HG02885 (cell line): ENCODE measurements at regions not wholly inside any gene's neighbourhood (a gene's known extent, or its start where the extent isn't known, plus 50 kb on each side); places are given as distances from the start of the nearest gene placed in this dataset.

ENCODE experiments used
- ATAC-seq: cut with Tn5 transposase; IDR thresholded peaks from one replicate; pipeline ENCODE4 v1.9.1; 2021; ENCODE audit warnings: mild to moderate bottlenecking; ENCODE audit not compliant: unreplicated experiment, poor library complexity

GRCh38 chr1:208748387-208749165 lies 504.4 kb upstream of the PLXNA2 start:
- ATAC-seq = no peak

DNA sequence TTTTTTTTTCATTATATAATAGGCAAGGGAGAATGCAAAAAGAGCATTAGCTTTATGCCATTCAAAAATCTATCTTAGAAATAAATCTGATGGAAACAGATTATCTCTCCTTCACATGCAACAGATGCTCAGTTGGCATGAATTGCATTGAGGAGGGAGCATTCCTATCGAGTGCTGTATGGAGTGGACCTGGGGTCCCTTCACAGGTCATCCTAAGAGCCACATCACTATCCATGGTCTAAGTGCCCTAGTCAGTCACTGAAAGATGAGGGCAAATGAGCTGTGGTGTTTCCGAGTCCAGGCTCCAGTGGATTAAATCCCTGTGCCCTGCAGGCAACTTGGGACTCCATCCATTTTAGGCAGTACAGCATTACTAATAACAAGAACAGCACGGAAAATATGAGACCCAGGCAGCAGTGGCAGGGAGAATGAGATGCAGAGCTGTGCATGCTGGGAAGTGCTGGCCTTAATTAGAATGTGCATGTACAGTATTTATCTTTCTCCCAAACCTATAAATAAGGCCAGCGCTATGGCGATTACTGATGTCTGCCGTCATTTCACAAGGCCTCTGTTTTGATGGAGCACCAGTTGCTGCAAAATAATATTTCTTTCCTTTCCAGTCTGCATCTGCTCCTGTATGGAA lies 512.3 kb upstream of the PLXNA2 start:
- no peak for ATAC-seq

GRCh38 chr1:208757846-208758245 lies 513.7 kb upstream of the PLXNA2 start:
- ATAC-seq = no peak

DNA sequence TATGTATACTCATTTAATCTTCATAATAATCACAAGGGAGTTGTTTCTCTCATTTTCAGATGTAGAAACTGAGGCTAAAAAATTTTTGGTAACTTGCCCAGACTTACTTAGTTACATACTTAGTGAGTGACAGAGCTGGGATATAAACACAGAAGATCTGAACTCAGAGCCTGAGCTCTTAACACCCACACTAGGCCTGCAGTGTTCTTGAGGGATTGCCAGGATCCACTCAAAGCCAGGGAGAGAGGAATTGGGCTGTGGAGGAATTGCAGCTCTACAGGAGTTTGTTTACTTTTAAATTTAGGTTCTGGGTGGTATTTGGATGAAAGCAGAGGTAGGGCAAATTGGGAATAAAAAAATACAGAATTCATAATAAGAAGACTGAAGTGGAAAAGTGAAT lies 515.1 kb upstream of the PLXNA2 start:
- no peak for ATAC-seq

DNA sequence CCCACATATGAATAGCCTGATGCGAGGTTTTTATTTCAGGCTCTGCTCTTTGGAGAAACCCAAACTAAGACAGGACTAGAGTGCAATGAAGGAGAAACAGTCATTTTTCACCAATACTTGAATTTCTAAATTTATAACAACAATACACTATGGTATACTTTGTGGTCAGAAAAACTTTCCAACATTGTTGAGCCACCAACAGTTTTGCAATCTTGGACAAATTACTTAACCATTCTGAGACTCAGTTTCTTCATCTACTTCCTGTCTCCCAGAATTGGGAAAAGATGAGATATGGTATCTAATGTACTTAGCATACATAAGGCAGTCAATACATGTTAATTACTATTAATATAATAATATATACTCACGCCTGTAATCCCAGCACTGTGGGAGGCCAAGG lies 519.8 kb upstream of the PLXNA2 start:
- no peak for ATAC-seq

DNA sequence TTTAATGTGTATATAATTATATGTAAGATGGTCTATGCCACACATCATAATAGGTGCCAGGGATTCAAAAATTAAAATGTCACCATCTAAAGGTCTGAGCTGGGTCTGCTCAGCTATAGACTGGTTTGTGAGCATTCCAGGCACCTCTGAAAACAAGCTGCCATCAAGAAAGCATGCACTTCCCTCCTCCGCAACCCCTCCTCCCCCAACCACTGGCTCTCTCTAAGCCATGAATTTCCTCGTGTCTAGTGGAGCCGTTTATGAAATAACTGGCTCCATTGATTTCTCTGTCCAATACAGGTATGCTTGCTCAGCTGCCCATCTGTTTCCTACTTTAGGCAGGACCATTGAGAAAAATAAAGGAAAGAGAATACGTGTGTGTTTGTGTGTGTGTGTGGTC lies 522.6 kb upstream of the PLXNA2 start:
- ATAC-seq = no peak

- ATAC-seq = no peak
Measured at GRCh38 chr1:208767816-208768215, 523.6 kb upstream of the PLXNA2 start.

DNA sequence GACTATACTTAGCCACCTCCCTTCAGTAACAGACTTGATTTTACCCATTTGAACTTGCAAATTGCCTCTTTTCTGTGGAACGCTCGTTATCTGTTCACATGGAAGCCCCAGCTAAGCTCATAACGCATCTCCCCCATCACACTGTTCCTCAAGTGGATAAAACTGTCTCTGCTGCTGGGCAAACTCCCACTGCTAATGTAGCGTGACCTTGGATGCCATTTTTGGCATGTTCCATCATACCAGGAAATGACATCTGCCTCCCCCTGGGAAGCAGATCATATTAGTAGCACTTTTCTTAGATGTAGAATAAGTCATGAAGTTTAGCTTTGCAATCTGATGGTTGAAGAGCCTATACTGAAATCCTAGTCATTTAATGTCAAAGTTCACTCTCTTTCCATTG lies 528.7 kb upstream of the PLXNA2 start:
- no peak for ATAC-seq

- no peak for ATAC-seq
Measured at GRCh38 chr1:208775841-208776240, 531.7 kb upstream of the PLXNA2 start.

GRCh38 chr1:208778417-208778816 lies 534.2 kb upstream of the PLXNA2 start:
- ATAC-seq = no peak

GRCh38 chr1:208781391-208782045 lies 537.3 kb upstream of the PLXNA2 start:
- ATAC-seq = no peak

DNA sequence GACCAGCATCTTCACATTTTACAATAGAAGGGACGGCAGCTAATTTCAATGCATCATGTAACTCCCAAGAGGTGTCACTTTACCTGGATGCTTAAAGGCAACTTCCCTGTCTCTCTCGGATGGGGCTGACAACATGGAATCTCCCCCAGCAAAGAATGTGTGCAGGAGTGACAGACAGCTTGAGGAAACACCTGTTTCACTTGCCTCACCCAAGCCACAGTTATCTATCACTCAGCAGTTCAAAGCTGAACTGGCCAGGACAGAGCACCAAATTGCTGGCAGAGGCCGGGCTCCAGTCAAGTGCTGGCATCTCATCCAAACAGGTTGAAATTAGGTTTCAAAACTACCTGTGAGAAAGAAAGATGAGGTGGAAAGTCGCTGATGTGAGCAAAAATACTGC lies 538.0 kb upstream of the PLXNA2 start:
- ATAC-seq = no peak

GRCh38 chr1:208785629-208786028 lies 541.4 kb upstream of the PLXNA2 start:
- ATAC-seq = no peak

DNA sequence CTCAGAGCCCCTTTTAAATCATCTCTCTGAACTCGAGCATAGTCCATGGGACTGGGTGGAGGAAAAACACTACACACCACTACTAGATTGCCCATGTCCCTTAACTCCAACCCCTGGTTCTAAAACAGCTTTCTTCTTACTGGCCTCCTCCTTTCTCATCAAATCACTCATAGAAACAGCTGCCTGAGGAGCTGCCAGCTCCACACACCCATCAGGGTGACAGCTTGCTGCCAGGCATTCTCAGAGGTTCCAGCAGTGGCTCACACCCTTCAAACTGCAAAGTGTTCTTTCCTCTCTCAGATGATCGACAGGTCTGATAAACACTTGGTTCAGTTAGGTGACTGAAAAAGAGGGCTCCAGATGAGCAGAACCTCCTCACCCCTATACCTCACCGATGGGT lies 543.0 kb upstream of the PLXNA2 start:
- no peak for ATAC-seq

DNA sequence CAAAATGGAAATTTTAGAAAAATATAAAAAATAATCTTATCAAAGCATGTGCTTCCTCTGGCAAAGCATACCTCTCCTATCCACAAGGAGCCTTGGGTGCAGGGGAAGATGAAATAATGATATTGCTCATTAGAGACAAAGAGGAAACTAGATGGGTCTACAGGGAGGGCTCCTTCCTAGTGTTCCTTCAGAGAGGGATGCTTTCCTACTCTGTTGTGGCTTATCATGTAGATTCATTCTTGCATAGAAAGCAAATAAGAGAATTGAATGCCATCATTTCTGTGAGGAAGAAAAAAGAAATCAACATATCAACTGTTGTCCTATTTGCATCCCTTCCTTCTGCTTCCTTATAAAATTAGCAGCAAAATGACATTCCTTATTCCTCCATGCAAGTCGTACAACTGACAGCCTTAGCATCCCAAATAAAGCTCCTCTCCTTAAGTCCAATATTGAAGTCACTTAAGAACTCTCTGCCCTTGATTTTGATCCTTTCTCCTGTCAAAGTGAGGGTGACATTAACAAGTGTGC lies 543.9 kb upstream of the PLXNA2 start:
- ATAC-seq = no peak

GRCh38 chr1:208791456-208791855 lies 547.3 kb upstream of the PLXNA2 start:
- ATAC-seq = no peak

GRCh38 chr1:208793861-208794345 lies 549.7 kb upstream of the PLXNA2 start:
- ATAC-seq = no peak

- no peak for ATAC-seq
Measured at GRCh38 chr1:208799186-208799585, 555.0 kb upstream of the PLXNA2 start.

DNA sequence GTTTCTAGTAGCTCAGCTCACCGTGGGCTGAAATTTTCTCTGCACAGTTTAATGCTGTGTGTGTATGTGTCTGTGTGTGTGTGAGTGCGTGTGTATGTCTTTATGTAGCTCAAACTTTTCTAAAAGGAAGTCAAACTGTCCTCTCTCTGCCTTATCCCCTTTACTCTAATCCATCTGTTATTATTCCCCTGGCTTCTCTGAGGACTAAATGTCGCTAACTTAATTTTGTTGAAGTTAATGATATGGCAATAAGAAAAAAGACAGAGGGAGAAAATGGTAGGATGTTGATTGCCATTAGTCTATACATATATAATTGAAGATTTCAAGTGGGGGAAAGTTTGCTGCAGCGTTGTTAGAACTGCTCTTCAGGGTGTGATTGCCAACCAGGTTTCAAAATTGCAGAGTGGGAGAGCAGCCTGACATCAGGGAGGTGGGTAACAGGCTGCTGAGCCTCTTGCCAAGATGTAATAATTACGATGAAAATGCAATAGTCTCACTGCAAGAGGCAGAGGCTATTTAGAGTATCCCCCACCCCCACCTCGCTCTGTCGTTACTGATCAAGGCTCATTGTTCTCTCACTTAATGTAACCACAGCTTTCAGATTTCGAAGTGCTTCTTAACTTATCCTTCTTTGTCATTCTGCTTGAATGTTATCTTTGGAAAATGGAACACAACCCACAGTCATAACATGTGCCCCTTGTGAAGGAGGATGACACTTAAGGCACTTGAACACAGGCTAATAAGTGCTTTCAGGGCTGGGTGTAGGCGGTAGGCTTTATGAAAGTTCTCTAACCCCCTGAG lies 559.0 kb upstream of the PLXNA2 start:
- no peak for ATAC-seq

GRCh38 chr1:208807446-208808127 lies 563.4 kb upstream of the PLXNA2 start:
- no peak for ATAC-seq
